Stomach (tissue), 4 donors: ENCODE measurements at regions not wholly inside any gene's neighbourhood (a gene's known extent, or its start where the extent isn't known, plus 50 kb on each side); places are given as distances from the start of the nearest gene placed in this dataset.

Experiments used
- POLR2A ChIP-seq, 4 donors: fragments of 450-650 bp; IDR thresholded peaks; one replicate each; pipeline ENCODE4 v1.6.1; 2016; ENCODE audit warnings: antibody characterized with exemption in 4 of 4, control low read depth in 2 of 4, mild to moderate bottlenecking in 1 of 4, moderate library complexity in 1 of 4
- POLR2AphosphoS5 ChIP-seq, 3 donors: sonication (generic); formaldehyde crosslinking; IDR thresholded peaks; one replicate each; pipeline ENCODE4 v1.6.1; 2016; ENCODE audit warnings: antibody characterized with exemption in 3 of 3
- TF ChIP-seq, protein P1 (sequence below), 7 experiments: fragments of 450-650 bp in 4 of 7; fragments of 200-600 bp in 3 of 7; sonication (generic) in 3 of 7; IDR thresholded peaks; one replicate each; pipeline ENCODE4 v1.5.1; 2016 to 2019; ENCODE audit warnings: antibody characterized with exemption in 7 of 7, control low read depth in 2 of 7, mild to moderate bottlenecking in 1 of 7

DNA sequence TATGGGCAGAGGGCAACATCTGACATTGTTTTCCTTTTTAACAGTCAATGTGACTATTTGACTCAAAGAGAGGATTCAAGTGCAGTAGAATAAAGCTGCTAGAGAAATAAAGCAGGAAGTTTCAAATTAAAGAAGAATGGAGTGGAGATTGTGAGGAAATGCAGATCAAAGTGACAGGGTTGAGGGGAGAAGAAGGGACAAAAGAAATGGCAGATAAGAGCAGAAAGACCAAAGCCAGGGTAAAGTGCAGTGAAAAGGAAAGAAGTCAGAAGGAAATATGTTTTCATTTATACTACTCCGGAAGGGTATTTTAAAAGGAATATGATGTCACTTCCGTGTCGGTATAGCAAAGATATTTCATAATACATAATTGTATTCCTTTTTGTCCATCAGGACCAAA lies 297.5 kb upstream of the CRIM1 start:
- TF ChIP-seq, protein P1, sequence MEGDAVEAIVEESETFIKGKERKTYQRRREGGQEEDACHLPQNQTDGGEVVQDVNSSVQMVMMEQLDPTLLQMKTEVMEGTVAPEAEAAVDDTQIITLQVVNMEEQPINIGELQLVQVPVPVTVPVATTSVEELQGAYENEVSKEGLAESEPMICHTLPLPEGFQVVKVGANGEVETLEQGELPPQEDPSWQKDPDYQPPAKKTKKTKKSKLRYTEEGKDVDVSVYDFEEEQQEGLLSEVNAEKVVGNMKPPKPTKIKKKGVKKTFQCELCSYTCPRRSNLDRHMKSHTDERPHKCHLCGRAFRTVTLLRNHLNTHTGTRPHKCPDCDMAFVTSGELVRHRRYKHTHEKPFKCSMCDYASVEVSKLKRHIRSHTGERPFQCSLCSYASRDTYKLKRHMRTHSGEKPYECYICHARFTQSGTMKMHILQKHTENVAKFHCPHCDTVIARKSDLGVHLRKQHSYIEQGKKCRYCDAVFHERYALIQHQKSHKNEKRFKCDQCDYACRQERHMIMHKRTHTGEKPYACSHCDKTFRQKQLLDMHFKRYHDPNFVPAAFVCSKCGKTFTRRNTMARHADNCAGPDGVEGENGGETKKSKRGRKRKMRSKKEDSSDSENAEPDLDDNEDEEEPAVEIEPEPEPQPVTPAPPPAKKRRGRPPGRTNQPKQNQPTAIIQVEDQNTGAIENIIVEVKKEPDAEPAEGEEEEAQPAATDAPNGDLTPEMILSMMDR (IDR thresholded peaks at IDR 0.05): no peak
- TF ChIP-seq POLR2AphosphoS5 (IDR thresholded peaks at IDR 0.05): no peak
- TF ChIP-seq POLR2A (IDR thresholded peaks at IDR 0.05): no peak
